Endothelial cell (in vitro differentiated cells): ENCODE measurements at regions not wholly inside any gene's neighbourhood (a gene's known extent, or its start where the extent isn't known, plus 50 kb on each side); places are given as distances from the start of the nearest gene placed in this dataset.

Experiments
- DNase-seq: peaks from one replicate; pipeline ENCODE4 v3.0.0; 2021; ENCODE audit warnings: low spot score
- H3K27ac Mint-ChIP-seq: one replicate; pipeline ENCODE4 v1.8.0; 2021; ENCODE audit warnings: mixed read lengths, inconsistent platforms; ENCODE audit not compliant: unreplicated experiment
- H3K27me3 Mint-ChIP-seq: one replicate; pipeline ENCODE4 v1.8.0; 2021; ENCODE audit warnings: mild to moderate bottlenecking, moderate library complexity, mixed read lengths, inconsistent platforms; ENCODE audit not compliant: unreplicated experiment
- H3K36me3 Mint-ChIP-seq: one replicate; pipeline ENCODE4 v1.8.0; 2021; ENCODE audit warnings: mild to moderate bottlenecking, low read depth, mixed read lengths, inconsistent platforms; ENCODE audit not compliant: unreplicated experiment
- H3K4me1 Mint-ChIP-seq: one replicate; pipeline ENCODE4 v1.8.0; 2021; ENCODE audit warnings: mild to moderate bottlenecking, mixed read lengths, inconsistent platforms; ENCODE audit not compliant: unreplicated experiment
- H3K4me3 Mint-ChIP-seq: one replicate; pipeline ENCODE4 v1.8.0; 2021; ENCODE audit warnings: mild to moderate bottlenecking, mixed read lengths, inconsistent platforms; ENCODE audit not compliant: unreplicated experiment
- H3K9me3 Mint-ChIP-seq: one replicate; pipeline ENCODE4 v1.8.0; 2021; ENCODE audit warnings: mixed read lengths, inconsistent platforms; ENCODE audit not compliant: unreplicated experiment
- CTCF ChIP-seq: fragments of 200-600 bp; sonication (generic); IDR thresholded peaks from one replicate; pipeline ENCODE4 v1.5.0; 2021; ENCODE audit warnings: antibody characterized with exemption; ENCODE audit not compliant: unreplicated experiment

DNA sequence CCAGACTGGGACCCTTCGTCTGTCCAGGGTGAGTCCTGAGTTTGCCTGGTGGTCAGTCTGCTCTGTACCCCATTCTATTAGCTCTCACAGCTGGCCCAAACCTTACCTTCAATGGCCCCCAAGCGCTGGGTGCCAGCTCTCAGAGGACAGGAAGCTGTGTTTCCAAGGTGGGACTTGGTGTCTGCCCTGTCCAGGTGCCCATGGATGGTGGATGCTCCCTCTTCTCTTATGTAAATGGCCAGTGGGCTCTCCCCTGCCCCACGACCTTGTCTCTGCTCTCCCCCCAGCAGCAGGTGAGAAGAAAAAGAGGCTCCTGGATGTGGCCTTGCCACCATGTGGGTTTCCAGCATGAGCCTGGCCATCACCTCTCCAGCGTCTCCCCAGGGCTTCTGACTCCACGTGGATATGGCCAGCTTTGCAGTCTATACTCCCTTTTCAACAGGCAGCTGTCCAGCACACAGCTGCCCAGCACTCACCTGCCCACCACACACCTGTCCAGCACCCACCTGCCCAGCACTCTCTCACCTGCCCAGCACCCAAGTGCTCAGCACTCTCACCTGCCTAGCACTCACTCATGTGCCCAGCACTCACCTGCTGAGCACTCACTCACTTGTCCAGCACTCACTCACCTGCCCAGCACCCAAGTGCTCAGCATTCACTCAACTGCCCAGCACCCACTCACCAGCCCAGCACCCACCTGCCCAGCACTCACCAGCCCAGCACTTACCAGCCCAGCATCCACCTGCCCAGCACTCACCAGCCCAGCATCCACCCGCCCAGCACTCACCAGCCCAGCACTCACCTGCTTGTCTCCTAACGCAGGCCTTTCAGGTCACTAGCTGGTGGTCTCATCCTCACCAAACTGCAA is 136.2 kb upstream of the IRX2 start:
- DNase-seq, result no peak
- Mint-ChIP-seq H3K27ac (no peak overlapping the region), H3K27me3 (peaks cover 3% of the 10 kb centered on the region), H3K9me3 (peaks cover 4% of the 10 kb centered on the region), H3K4me3 (no peak overlapping the region), H3K4me1 (no peaks in the 10 kb centered on the region), H3K36me3 (peaks cover 8% of the 10 kb centered on the region)
- no peak for TF ChIP-seq CTCF

GRCh38 chr5:2886531-2886930 is 135.1 kb upstream of the IRX2 start:
- no peak overlapping the region for H3K4me3 Mint-ChIP-seq
- H3K36me3 Mint-ChIP-seq, result peaks cover 8% of the 10 kb centered on the region
- peaks cover 4% of the 10 kb centered on the region for H3K9me3 Mint-ChIP-seq
- TF ChIP-seq CTCF, result no peak
- no peak overlapping the region for H3K27ac Mint-ChIP-seq
- no peaks in the 10 kb centered on the region for H3K4me1 Mint-ChIP-seq
- H3K27me3 Mint-ChIP-seq, result peaks cover 3% of the 10 kb centered on the region
- DNase-seq, result no peak

- Mint-ChIP-seq H3K36me3 (peaks cover 3% of the 10 kb centered on the region), H3K4me3 (no peak overlapping the region), H3K27ac (no peak overlapping the region), H3K9me3 (no peaks in the 10 kb centered on the region), H3K4me1 (no peaks in the 10 kb centered on the region), H3K27me3 (no peaks in the 10 kb centered on the region)
- no peak for DNase-seq
- TF ChIP-seq CTCF, result no peak
Observed at GRCh38 chr5:2883771-2884170, 132.3 kb upstream of the IRX2 start.

DNA sequence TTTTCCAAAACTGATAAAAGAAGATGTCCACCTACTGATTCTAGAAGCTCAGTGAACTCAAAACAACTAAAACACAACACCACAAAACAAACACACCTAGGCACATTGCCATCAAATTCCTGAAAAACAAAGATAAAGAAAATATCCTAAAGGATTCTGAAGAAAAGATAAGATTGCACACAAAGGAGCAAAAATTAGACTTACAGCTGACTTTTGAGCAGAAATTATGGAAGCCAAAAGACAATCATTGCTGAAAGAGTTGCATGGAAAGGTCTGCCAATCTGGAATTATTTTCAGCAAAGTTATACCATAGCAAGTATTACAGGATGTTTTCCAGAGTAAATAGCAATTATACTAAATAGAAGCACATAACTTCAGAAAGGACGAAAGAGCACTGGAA is 128.2 kb upstream of the IRX2 start:
- peaks cover 8% of the 10 kb centered on the region for H3K9me3 Mint-ChIP-seq
- TF ChIP-seq CTCF, result no peak
- peaks cover 4% of the 10 kb centered on the region for H3K27me3 Mint-ChIP-seq

DNA sequence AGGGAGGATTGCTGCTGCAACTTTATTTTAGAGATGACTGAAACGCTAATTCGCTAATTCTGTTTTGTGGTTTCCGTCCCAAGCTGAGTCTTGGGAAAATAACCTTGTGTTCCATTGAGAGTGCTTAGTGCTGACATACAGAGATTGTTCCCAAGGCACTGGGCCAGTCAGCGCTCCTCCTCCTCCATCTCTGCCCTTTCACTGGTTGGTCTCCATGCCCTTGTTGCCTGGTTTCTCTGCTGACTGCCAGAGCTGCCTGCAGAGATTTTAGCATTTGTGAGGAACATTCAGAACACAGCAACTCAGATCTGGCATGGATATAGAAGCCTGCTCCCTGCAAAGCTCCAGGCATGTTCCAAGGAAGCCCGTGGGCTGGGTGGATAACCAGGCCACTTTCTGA is 126.0 kb upstream of the IRX2 start:
- H3K27ac Mint-ChIP-seq, result no peak overlapping the region
- no peaks in the 10 kb centered on the region for H3K4me1 Mint-ChIP-seq
- H3K4me3 Mint-ChIP-seq, result no peak overlapping the region
- H3K27me3 Mint-ChIP-seq, result peaks cover 4% of the 10 kb centered on the region
- no peak for DNase-seq
- H3K36me3 Mint-ChIP-seq, result peaks cover 3% of the 10 kb centered on the region
- TF ChIP-seq CTCF, result no peak
- H3K9me3 Mint-ChIP-seq, result peaks cover 11% of the 10 kb centered on the region

More for the DNA sequence above, 128.2 kb upstream of the IRX2 start:
- Mint-ChIP-seq H3K4me1 (no peaks in the 10 kb centered on the region), H3K4me3 (no peak overlapping the region), H3K36me3 (peaks cover 3% of the 10 kb centered on the region), H3K27ac (no peak overlapping the region)
- DNase-seq, result no peak
